ENCODE measurements at regions not wholly inside any gene's neighbourhood (a gene's known extent, or its start where the extent isn't known, plus 50 kb on each side); places are given as distances from the start of the nearest gene placed in this dataset.

DNA sequence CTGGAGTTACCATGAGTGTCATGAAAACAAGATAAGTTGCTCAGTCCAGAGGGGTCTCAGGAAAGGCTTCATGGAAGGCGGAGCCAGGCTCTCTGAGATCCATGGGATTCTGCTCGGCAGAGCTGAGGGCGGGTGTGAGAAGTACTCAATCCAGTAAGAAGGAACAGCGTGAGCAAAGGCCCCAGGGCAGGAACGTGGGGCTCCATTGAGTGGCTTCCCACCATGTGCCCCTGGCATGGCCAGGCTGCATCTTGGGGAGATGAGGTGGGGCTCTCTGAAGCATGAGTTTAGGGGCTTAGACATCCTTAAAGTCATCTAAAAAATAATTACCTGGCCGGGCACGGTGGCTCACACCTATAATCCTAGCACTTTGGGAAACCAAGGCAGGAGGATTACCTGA is 58.0 kb downstream of the ARL6IP4 start:
- DNase-seq = no peak

DNA sequence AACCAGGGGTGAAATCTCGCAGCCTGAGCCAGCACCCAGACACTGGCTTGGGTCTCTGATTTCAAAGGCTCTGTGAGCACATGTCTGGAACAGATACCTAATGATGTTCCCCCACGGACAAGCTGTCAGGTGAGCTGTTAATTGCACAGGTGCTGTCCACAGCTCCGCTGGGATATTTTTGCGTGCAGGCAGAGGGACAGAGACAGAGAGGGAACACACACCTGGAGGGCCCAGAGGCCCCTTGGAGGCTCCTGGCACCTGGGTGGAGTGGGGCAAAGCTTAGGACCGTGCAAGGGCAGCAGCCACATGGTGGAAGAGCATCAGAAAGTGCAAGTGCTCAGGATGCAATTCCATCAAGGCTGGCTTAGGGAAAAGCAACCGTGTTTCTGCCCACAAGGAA is 57.3 kb downstream of the ARL6IP4 start:
- no peak for DNase-seq

DNA sequence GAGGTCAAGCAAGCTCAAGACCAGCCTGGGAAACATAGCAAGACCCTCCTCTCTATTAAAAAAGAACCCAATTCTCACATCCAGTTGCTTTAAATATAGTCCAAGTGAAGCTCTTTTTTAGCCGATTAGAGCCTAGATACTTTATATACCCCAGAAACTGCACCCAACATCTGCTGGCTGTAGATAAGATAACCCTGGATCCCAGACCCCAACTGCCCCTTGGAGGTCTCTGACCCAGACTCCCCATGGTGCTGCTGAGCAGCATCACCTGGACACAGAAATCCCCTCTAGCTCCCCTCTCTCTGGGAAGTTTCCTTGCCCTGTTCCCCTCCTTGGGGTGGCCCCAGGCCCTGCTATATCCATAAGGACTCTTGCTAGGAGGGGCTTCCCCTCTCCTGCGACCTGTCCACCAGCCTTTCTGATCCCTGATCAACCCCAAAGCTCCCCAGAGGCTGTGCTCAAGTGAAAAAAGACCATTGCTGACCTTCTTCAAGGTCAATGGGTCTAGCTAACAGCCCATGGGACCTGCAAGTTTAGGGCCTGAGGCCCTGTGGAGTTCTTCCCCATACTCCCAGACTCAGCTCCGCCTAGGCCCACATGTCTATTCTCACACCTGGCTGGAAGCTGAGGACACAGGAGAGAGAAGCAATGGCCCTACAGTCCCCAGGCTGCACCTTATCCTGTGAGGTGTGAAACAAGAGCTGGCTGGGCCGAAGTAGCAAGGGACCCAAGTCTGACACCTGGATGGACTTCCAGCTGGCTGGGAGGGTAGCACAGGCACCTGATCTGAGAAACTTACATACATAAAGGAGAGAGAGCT is 56.2 kb downstream of the ARL6IP4 start:
- no peak for DNase-seq

DNA sequence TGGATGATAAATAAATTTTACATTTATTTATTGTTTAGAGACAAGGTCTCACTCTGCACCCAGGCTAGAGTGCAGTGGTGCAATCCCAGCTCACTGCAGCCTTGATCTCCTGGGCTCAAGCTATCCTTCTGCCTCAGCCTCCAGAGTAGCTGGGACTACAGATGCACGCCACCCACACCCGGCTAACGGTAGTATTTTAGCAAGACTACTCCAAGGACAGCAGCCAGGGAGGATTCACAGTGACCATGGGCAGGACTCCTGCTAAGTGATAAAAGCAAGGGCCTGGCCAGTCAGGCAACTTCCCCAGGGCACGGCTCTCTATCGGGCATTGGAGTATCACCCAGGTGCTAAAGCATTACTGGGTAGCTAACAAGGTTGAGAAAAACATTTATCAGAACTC is 55.4 kb downstream of the ARL6IP4 start:
- no peak for DNase-seq

DNA sequence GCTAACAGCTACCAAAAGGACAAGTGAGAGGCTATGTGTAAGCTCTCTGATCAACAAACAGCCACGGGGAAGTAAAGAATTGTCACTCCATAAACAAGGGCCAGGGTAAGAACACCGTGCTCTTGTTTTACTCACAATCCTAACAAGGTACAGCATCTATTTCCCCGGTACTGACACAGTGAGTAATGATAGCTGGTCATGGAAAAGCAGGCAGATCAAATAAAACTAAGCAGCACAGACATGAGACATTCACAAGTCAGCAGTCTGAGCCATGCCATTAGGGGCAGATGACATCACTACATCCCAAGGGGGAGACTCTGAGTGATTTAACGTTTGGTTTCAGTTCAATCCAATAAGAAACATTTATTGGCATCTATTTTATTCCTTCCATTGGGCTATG is 54.4 kb downstream of the ARL6IP4 start:
- DNase-seq = no peak

DNA sequence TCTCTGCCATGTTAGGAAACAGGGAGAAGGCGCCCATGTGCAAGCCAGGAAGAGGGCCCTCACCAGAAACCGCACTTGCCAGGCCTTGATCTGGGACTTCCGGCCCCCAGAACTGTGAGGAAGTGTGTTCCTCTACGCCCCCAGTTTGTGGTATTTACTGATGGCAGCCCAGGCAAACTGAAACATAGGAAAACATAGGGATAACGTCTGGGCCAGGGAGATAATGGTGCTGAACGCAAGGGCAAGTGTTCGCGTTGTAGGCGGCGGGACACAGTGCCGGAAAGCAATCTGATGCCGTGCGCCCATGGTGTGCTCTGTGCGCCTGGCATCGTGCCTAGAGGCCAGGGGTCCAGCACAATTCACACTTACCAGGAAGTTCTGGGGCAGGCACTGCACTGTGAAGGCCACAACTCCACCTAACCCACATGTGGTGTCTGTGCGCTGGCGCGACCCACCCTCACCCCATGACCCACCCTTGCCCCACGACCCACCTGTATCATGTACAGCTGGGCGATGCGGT is 53.6 kb downstream of the ARL6IP4 start:
- DNase-seq = no peak

DNA sequence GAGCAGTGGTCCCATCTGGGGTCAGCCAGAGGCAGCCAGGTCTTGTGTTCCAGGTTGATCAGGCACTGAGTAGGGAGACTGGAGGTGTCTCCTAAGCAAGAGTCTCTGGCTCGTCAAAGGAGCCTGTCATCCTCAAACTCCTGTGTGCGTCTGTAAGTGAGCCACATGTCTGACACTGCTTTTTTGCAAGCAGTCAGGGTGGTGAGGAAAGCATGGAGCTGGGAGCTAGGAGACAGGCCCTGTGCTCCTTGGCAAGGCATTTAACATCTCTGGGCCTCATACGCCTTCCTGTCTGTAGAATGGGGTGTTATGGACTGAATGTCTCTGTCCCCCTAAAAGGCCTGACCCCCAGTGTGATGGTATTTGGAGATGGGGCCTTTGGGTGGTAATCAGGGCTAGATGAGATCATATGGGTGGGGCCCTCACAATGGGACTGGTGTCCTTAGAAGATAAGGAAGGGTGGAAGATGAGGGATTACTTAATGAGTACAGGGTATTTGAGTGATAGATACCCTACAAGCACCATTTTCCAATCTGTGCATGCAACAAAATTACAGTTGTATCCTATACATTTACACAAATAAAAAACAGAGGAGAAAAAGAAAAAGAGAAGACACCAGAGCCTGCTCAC is 53.0 kb downstream of the ARL6IP4 start:
- DNase-seq = no peak

DNA sequence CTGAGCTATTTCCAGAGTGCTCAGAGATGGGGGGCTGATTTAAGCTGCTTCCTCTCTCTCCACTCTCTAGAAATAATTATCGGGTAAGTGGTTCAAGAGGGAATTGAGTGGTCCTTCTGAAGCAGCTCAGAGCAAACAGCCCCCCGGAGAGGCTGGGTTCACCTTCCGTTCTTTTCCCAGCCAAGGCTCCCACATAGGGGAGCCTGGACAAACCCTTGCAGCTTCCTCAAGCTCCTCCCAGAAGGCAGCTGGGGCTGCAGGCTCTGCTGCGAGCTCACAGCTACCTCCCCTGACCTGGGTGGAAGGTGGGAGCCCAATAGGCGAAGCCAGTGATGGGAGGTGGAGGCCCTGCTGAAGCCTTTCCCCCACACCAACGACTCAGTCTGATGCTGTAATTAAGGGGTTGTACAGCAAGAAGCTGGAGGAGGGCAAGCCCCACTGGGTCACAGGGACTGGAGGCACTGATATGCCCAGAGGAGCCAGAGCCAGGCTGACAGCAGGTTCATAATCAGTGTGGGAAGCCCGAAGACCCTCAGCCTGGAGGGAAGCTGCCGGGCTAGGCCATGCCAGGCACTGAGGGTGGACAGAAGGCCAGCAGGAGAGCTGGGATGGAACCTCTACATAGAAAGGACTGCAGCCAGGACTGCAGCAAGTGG is 52.4 kb downstream of the ARL6IP4 start:
- DNase-seq = no peak
